ENCODE measurements at regions not wholly inside any gene's neighbourhood (a gene's known extent, or its start where the extent isn't known, plus 50 kb on each side); places are given as distances from the start of the nearest gene placed in this dataset.

DNA sequence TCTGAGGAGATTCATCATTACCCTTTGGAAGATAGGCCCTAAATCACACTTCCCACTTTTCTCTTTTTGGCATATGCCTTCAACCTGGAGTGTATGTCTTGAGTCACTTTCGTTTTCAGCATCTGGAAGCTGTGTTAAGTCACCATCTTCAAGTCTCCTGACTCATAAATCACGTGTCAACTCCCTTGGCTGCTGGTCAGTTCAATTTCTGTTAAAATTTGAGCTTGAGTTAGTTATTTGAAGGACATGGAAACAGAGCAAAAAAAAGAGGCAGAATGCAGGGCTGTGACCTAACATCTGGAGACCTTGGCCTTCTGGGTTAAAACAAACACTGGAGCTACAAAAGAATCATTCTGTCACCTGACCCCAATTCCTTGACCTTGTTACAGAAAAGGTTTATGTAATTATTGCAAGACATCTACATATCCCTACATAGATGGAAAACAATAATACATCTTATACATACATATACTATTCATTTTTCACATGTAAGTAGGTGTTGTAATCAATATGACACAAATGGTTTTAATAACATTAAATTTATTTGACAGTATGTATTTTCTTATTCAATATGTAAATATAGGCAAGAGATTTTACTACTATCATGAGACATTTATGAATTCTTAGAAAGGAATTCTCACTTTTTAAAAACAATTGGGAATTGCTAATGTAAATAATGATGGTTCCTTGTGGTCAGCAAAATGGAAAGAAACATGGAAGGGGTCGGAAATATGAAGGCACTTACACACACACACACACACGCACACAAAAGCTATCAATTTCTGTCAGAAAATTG is 169.7 kb upstream of the PHYHIPL start:
- Histone ChIP-seq H3K36me3 (no peaks in the 10 kb centered on the region), H3K9me3 (ENCODE audit: severe bottlenecking) (no peaks in the 10 kb centered on the region), H3K27ac (no peak overlapping the region), H3K27me3 (ENCODE audit: insufficient read depth, low read depth, severe bottlenecking) (no peaks in the 10 kb centered on the region), H3K4me3 (ENCODE audit: low read depth, low read length) (no peak overlapping the region)
- TF ChIP-seq, protein P1, sequence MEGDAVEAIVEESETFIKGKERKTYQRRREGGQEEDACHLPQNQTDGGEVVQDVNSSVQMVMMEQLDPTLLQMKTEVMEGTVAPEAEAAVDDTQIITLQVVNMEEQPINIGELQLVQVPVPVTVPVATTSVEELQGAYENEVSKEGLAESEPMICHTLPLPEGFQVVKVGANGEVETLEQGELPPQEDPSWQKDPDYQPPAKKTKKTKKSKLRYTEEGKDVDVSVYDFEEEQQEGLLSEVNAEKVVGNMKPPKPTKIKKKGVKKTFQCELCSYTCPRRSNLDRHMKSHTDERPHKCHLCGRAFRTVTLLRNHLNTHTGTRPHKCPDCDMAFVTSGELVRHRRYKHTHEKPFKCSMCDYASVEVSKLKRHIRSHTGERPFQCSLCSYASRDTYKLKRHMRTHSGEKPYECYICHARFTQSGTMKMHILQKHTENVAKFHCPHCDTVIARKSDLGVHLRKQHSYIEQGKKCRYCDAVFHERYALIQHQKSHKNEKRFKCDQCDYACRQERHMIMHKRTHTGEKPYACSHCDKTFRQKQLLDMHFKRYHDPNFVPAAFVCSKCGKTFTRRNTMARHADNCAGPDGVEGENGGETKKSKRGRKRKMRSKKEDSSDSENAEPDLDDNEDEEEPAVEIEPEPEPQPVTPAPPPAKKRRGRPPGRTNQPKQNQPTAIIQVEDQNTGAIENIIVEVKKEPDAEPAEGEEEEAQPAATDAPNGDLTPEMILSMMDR (IDR thresholded peaks at IDR 0.05; ENCODE audit: low read depth, low read length): no peak
- no peak for DNase-seq

DNA sequence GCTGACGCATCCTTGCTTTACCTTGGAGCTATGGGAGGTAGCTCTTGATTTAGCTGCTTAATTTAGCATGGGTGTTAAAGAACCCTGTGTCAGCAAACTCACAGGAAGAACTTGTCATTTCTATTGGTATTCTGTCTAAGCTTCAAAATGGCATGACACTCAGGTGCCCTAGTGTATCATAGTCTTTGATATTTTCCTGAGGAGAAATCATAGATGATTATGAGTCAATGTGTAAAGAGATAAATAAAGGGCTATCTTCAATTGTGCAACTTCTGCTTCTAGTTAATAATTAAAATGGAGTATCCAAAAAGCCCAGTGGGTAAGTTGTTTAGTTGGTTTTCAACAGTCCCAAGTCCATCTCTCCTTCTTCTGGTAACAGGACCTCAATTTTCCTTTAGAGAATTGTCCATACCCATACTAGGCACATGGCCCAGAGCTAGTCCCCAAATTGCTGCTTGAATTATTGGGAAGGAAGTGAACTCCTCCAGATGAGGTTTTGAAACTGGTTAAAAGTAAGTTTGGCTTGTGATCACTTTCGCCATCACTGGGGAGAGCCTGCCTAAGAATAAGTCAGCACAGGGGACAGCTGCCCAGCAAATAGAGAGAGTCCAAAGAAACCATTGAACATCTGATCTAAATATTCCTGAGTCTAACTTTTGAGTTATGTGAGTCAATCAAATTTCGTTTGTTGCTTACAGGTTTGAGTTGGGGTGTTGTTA is 169.0 kb upstream of the PHYHIPL start:
- H3K4me3 ChIP-seq (ENCODE audit: low read depth, low read length): no peak overlapping the region
- no peak overlapping the region for H3K27ac ChIP-seq
- TF ChIP-seq, protein P1 (IDR thresholded peaks at IDR 0.05; ENCODE audit: low read depth, low read length): no peak
- H3K9me3 ChIP-seq (ENCODE audit: severe bottlenecking): no peaks in the 10 kb centered on the region
- no peaks in the 10 kb centered on the region for H3K27me3 ChIP-seq (ENCODE audit: insufficient read depth, low read depth, severe bottlenecking)
- DNase-seq: no peak
- H3K36me3 ChIP-seq: no peaks in the 10 kb centered on the region

DNA sequence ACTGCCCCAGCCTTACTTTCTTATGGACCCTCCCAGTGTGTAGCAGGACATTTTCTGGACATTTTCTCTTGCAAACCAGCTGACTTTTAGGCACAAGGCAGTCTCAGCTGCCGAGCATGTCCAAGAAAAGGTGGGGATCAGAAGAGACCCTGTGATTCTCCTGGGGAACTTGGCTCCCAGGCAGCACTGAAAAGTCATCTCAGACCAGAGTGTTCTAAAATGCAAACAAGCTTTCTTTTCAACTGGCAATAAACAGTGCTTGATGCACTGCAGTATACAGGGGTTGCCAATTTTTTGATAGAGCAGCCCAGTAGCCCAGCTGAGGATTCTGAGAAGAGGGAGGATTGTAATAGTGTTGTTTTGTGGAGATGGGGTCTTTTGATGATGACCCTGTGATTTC is 168.0 kb upstream of the PHYHIPL start:
- no peak for DNase-seq
- H3K27me3 ChIP-seq (ENCODE audit: insufficient read depth, low read depth, severe bottlenecking): no peaks in the 10 kb centered on the region
- no peaks in the 10 kb centered on the region for H3K36me3 ChIP-seq

DNA sequence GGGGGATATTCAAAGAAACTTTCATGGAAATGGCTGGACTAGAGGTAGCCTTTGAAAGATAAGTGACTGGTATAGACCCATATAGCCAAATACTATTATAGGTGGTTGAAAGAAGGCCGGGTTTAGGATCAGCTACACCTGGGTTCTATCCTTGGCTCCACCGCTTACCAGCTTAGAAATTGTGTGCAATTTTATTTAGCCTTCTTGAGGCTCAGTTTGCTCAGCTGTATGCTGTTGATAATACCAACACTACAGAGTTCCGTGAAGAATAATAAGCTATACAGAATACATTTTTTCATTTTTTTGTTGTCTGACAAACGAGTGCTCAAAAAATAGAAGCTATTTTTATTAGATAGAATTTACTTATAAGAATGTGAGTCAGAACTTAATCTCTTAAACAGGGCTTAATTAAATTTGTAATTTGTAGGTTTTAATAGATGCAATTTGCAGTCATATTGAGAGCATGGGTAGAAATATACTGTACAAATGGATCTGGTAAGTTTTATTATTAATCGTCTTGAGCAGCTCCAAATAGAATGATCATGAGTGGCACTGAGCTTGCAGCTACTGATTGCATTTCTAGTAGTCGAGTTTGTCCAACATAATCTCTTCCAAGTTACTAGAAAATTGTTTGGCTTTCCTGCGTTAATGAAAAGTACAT is 164.3 kb upstream of the PHYHIPL start:
- H3K36me3 ChIP-seq: no peaks in the 10 kb centered on the region
- H3K27ac ChIP-seq: no peak overlapping the region
- H3K27me3 ChIP-seq (ENCODE audit: insufficient read depth, low read depth, severe bottlenecking): no peaks in the 10 kb centered on the region
- no peaks in the 10 kb centered on the region for H3K9me3 ChIP-seq (ENCODE audit: severe bottlenecking)
- TF ChIP-seq, protein P1 (IDR thresholded peaks at IDR 0.05; ENCODE audit: low read depth, low read length): no peak
- no peak overlapping the region for H3K4me3 ChIP-seq (ENCODE audit: low read depth, low read length)
- DNase-seq: no peak

More for the DNA sequence above, 168.0 kb upstream of the PHYHIPL start:
- Histone ChIP-seq H3K4me3 (ENCODE audit: low read depth, low read length) (no peak overlapping the region), H3K27ac (no peak overlapping the region), H3K9me3 (ENCODE audit: severe bottlenecking) (no peaks in the 10 kb centered on the region)
- TF ChIP-seq, protein P1 (IDR thresholded peaks at IDR 0.05; ENCODE audit: low read depth, low read length): no peak

DNA sequence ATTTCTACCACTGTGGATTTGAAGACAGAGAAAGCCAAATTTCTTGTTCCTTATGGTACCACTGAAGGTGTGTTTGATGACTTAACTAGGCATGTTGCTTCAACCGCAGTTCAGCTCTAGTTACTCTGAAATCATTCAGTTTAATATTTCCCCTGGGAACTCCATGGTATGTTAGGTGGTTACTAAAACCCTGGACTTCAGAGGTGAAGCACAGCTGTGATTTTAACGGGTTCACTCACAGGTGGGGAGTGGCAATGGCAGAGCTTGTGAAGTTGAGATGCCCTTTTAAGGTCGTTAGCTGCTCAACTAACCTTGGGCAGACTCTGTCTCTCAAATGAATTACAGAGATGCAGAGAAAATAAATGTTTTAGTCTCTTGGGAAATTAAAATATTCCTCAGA is 163.6 kb upstream of the PHYHIPL start:
- no peak overlapping the region for H3K27ac ChIP-seq
- no peak for DNase-seq

More for the DNA sequence above, 163.6 kb upstream of the PHYHIPL start:
- no peaks in the 10 kb centered on the region for H3K36me3 ChIP-seq
- H3K4me3 ChIP-seq (ENCODE audit: low read depth, low read length): no peak overlapping the region
- H3K9me3 ChIP-seq (ENCODE audit: severe bottlenecking): no peaks in the 10 kb centered on the region
- TF ChIP-seq, protein P1 (IDR thresholded peaks at IDR 0.05; ENCODE audit: low read depth, low read length): no peak
- H3K27me3 ChIP-seq (ENCODE audit: insufficient read depth, low read depth, severe bottlenecking): no peaks in the 10 kb centered on the region
